ENCODE measurements at regions not wholly inside any gene's neighbourhood (a gene's known extent, or its start where the extent isn't known, plus 50 kb on each side); places are given as distances from the start of the nearest gene placed in this dataset.
A peak's percentile ranks its signal among the peaks of the same experiment; 100 is the strongest.

GRCh38 chr1:232886271-232886670, 64.1 kb upstream of the NTPCR start:
- TF ChIP-seq CTCF (IDR thresholded peaks at IDR 0.05; ENCODE audit: unreplicated experiment in 3 of 3): no peak
- H3K27ac Mint-ChIP-seq: peak overlapping the region in 1 of 3 experiments; percentile 30
- no peaks in the 10 kb centered on the region for H3K9me3 Mint-ChIP-seq
- H3K4me1 Mint-ChIP-seq: peaks cover 5% of the 10 kb centered on the region
- no peaks in the 10 kb centered on the region for H3K27me3 Mint-ChIP-seq (ENCODE audit: low read depth)
- H3K36me3 Mint-ChIP-seq (ENCODE audit: low read depth): no peaks in the 10 kb centered on the region
- H3K4me3 Mint-ChIP-seq: no peak overlapping the region

- peaks cover 5% of the 10 kb centered on the region for H3K4me1 Mint-ChIP-seq
- peaks cover 18% of the 10 kb centered on the region for H3K9me3 Mint-ChIP-seq
- no peak overlapping the region for H3K4me3 Mint-ChIP-seq
- no peaks in the 10 kb centered on the region for H3K36me3 Mint-ChIP-seq (ENCODE audit: low read depth)
- peaks cover 6% of the 10 kb centered on the region for H3K27me3 Mint-ChIP-seq (ENCODE audit: low read depth)
- H3K27ac Mint-ChIP-seq: no peak overlapping the region
- no peak for TF ChIP-seq CTCF (IDR thresholded peaks at IDR 0.05; ENCODE audit: unreplicated experiment in 3 of 3)
Observed at GRCh38 chr1:232890340-232890943, 60.0 kb upstream of the NTPCR start.

GRCh38 chr1:232891071-232891470, 59.3 kb upstream of the NTPCR start:
- H3K9me3 Mint-ChIP-seq: peaks cover 18% of the 10 kb centered on the region
- H3K27me3 Mint-ChIP-seq (ENCODE audit: low read depth): peaks cover 6% of the 10 kb centered on the region
- TF ChIP-seq CTCF (IDR thresholded peaks at IDR 0.05; ENCODE audit: unreplicated experiment in 3 of 3): no peak
- peaks cover 5% of the 10 kb centered on the region for H3K4me1 Mint-ChIP-seq
- no peak overlapping the region for H3K4me3 Mint-ChIP-seq
- no peaks in the 10 kb centered on the region for H3K36me3 Mint-ChIP-seq (ENCODE audit: low read depth)
- no peak overlapping the region for H3K27ac Mint-ChIP-seq

- Mint-ChIP-seq H3K4me1 (peaks cover 5% of the 10 kb centered on the region), H3K27me3 (ENCODE audit: low read depth) (peaks cover 6% of the 10 kb centered on the region), H3K4me3 (no peak overlapping the region), H3K9me3 (peaks cover 18% of the 10 kb centered on the region), H3K36me3 (ENCODE audit: low read depth) (no peaks in the 10 kb centered on the region), H3K27ac (no peak overlapping the region)
- TF ChIP-seq CTCF (IDR thresholded peaks at IDR 0.05; ENCODE audit: unreplicated experiment in 3 of 3): no peak
Observed at GRCh38 chr1:232891656-232892317, 58.6 kb upstream of the NTPCR start.

GRCh38 chr1:232893481-232894313, 56.7 kb upstream of the NTPCR start:
- no peak for TF ChIP-seq CTCF (IDR thresholded peaks at IDR 0.05; ENCODE audit: unreplicated experiment in 3 of 3)
- Mint-ChIP-seq H3K9me3 (peaks cover 18% of the 10 kb centered on the region), H3K27me3 (ENCODE audit: low read depth) (peaks cover 6% of the 10 kb centered on the region), H3K4me1 (peaks cover 5% of the 10 kb centered on the region), H3K4me3 (no peak overlapping the region), H3K27ac (peak overlapping the region; percentile 53 to 84 (median 79)), H3K36me3 (ENCODE audit: low read depth) (no peaks in the 10 kb centered on the region)

Measured in nephron (organoid).